Mucosa of gallbladder (tissue), 1 donor: ENCODE measurements at regions not wholly inside any gene's neighbourhood (a gene's known extent, or its start where the extent isn't known, plus 50 kb on each side); places are given as distances from the start of the nearest gene placed in this dataset.

Experiments used
- DNase-seq: peaks from one replicate; pipeline ENCODE4 v3.0.0-alpha.2; 2020; ENCODE audit warnings: low spot score
- donor health status: DM: no; HTN: no; CAD: no.

DNA sequence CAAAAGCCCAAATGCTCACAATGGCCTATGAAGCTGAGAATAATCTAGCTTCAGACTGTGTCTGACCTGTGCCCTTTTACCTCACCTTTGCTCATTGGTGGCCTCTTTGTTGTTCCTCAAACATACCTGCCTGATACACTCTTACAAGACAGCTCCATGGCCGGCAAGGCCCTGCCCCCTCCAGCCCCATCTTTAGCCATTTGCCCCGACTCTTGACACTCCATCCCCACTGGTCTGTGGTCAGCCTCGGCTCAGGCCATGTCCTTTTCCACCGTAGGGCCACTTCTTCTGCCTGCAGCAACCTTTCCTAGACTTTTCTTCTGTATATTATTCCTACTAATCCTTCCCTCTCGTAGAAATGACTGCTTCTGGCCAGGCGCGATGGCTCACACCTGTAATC is 265.2 kb downstream of the RPS24 start:
- DNase-seq, result no peak

GRCh38 chr10:78299851-78300468 is 266.3 kb downstream of the RPS24 start:
- no peak for DNase-seq

- no peak for DNase-seq
Observed at GRCh38 chr10:78300526-78300925, 266.9 kb downstream of the RPS24 start.

DNA sequence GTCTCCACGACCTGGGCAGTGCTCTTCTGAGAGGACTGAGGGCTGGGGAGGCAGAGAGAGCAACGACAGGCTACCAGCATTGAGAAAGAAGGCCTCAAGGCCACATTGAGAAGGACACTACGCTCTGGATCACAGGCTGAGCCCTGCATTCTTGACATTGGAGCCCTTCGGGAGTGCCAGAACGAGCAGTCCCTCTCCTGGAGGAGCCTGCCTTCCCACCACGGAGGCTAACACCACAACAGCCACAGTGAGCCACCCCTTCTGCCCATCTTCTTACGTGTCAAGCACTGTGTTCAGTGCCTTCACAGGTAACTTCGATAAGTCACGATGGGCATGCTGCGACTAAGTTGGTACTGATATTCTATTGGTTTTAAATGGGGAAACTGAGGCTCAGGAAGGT is 267.8 kb downstream of the RPS24 start:
- no peak for DNase-seq

DNA sequence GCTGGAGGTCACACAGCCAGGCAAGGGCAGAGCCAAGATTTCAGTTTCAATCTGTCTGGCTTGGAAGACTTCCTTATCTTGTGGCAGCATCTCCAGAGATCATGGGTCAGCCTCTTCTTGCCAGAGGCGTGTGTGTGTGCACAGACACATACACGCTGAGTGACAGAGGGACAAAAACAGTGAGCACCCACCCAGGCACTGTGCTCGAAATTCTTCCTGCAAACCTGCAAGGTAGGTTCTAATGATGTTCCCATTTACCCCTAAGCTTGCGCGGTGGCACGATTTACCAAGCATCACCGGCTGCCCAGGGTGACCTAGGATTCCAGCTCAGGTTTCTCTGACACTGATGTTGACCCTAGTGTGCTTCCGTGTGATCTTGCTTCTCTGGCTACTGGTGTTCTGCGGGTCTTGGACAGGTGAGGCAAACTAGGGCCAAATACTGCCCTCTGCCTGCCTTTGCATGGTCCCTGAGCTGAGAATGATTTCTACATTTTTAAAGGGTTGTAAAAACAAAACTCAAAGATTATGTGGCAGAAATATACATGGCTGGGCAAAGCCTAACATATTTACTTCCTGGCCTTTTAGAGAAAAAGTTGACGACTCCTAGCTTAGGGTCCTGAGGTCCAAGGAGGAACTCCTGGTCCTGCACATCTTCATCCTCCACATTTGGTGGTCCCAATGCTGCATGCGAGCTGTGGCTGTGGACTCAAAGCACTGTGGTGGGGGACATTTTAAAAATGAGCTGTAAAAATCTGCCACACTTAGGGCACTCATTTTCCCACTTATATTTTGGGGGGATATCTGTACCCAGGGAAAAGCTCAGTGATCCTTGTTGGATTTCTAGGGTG is 268.5 kb downstream of the RPS24 start:
- DNase-seq, result no peak

DNA sequence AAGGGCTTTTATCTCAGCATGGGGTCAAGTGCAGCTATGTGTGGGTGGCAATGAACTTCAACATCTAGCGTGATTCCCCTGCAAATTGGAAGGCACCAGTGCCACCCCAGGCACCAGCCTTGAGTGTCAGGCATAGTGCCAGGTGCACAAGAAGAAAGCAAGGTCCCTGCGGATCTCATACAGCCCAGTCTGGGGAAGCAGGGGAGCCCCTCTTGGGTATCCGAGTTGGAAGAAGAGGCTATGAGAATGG is 269.0 kb downstream of the RPS24 start:
- DNase-seq, result no peak

DNA sequence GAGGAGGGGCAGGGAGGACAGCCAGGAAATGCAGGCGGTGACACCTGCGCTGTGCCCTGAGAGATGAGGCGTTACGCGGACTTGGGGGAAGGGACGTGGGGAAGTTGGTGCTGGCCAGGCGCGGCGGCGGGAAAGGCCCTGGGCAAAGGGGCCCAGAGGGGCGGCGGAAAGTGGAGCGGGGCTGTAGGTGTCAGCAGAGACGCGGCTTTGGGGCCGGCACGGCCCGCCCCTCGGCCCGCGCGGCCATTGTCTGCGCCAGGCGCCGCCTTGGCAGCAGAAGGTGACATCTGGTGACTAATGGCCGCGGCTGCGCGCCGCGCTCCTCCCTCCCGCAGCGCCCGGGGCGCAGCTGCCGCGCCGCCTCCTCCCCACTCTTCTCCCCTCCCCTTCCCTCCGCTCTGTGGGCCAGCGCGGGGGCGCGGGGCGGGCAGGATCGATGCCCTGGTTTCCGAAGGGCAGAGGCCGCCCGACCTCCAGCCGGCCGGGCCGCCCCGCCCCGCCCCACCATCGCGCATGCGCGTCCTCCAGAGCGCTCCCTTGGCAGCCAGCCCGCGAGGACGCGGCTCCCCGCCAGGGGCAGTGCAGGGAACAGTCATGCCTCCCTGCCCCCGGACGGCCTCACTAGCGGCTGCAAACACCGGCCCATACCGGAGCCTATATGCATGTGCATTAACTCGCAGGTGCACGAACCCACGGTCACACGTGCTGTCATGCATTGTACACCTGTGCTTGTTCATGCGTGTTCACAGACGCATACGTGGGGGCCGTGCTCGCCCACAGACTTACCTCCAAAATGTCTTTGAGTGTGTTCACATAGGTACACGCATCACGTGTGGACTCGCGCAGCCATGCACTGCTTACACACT is 269.6 kb downstream of the RPS24 start:
- DNase-seq, result peak; percentile 95

GRCh38 chr10:78304091-78305045 is 270.7 kb downstream of the RPS24 start:
- DNase-seq, result no peak

- DNase-seq, result no peak
Observed at GRCh38 chr10:78305311-78305710, 271.6 kb downstream of the RPS24 start.

- DNase-seq, result peak; percentile 5
Observed at GRCh38 chr10:78306358-78306757, 272.7 kb downstream of the RPS24 start.

- DNase-seq, result peak; percentile 3
Observed at GRCh38 chr10:78307576-78307975, 273.9 kb downstream of the RPS24 start.

GRCh38 chr10:78309536-78310237 is 276.0 kb downstream of the RPS24 start:
- DNase-seq, result peak; percentile 2

DNA sequence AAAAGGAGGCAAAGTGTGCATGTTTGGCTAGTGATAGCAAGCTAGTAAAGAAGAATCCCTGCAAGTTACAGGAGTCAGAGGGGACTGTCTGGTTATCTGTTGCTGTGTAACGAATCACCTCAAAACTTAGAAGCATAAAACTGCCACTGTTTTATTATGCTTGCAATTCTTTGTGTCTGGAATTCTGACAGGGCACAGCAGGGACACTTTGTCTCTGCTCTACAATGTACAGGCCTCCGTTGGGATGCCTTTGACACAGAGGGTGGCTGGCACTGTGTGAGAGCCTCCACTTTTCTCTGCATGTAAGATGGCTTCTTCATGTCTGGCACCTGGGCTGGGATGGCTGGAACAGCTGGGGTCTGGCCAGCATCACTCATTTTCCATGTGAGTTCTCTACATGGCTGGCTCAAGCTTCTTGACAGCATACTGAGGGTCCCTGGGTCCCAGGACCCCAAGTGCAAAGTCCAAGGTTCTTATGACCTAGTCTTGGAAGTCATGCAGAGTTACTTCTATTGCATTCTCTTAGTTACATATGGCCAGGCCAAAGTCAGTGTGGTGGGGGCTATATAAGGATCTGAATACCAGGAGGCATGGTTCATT is 276.9 kb downstream of the RPS24 start:
- peak; percentile 9 for DNase-seq

- DNase-seq, result peak; percentile 6
Observed at GRCh38 chr10:78312197-78313047, 278.8 kb downstream of the RPS24 start.

- DNase-seq, result no peak
Observed at GRCh38 chr10:78313048-78313381, 279.4 kb downstream of the RPS24 start.

- DNase-seq, result no peak
Observed at GRCh38 chr10:78313636-78314035, 280.0 kb downstream of the RPS24 start.

GRCh38 chr10:78314651-78315050 is 281.0 kb downstream of the RPS24 start:
- DNase-seq, result no peak

DNA sequence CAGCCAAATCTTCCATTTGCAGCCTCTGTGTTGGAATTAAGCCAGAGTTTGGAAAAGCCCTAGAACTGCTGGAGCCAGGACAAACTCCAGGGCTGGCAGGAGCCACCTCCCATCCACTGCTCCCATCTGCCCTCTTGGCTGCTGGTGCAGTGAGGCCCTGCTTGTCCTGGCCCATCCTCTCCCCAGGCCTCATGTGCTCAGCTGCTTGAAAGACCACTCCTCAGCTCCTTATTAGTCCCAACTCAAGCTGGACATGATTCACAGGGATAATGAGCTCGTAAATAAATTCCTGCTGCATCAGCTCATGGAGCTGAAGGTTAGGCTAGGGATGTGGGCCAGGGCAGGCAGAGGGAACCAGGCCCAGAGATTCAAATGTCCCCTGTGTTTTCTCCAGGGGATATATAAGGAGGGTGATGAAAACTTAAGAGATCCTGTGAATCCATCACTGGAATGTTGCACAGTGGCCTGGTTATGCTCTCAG is 282.8 kb downstream of the RPS24 start:
- DNase-seq, result peak; percentile 14

GRCh38 chr10:78318305-78318704 is 284.6 kb downstream of the RPS24 start:
- peak; percentile 4 for DNase-seq

- peak; percentile 3 for DNase-seq
Observed at GRCh38 chr10:78319371-78319770, 285.7 kb downstream of the RPS24 start.
